Trophoblast cell (in vitro differentiated cells and primary cell): ENCODE measurements at regions not wholly inside any gene's neighbourhood (a gene's known extent, or its start where the extent isn't known, plus 50 kb on each side); places are given as distances from the start of the nearest gene placed in this dataset.

Source experiments
- DNase-seq, 2 donors: peaks; one replicate each; pipeline ENCODE4 v3.0.0-alpha.2; 2016
- H2AFZ ChIP-seq: 2 replicates; pipeline ENCODE4 v1.6.1; 2013; ENCODE audit warnings: low read length, moderate library complexity, mild to moderate bottlenecking; ENCODE audit not compliant: insufficient read depth, poor library complexity
- H2AK5ac ChIP-seq: 2 replicates; pipeline ENCODE4 v1.6.1; 2013; ENCODE audit warnings: mild to moderate bottlenecking, low read length
- H2BK120ac ChIP-seq: 2 replicates; pipeline ENCODE4 v1.6.1; 2013; ENCODE audit warnings: low read length, mild to moderate bottlenecking, moderate library complexity; ENCODE audit not compliant: insufficient read depth, poor library complexity
- H2BK12ac ChIP-seq: 2 replicates; pipeline ENCODE4 v1.6.1; 2013; ENCODE audit warnings: mild to moderate bottlenecking, low read length, moderate library complexity
- H2BK5ac ChIP-seq: 2 replicates; pipeline ENCODE4 v1.6.1; 2013; ENCODE audit warnings: low read length, low read depth, moderate library complexity, mild to moderate bottlenecking; ENCODE audit not compliant: poor library complexity
- H3K14ac ChIP-seq: 2 replicates; pipeline ENCODE4 v1.6.1; 2013; ENCODE audit warnings: mild to moderate bottlenecking, low read length
- H3K18ac ChIP-seq: 2 replicates; pipeline ENCODE4 v1.6.1; 2013; ENCODE audit warnings: mild to moderate bottlenecking, low read length
- H3K23ac ChIP-seq: 2 replicates; pipeline ENCODE4 v1.6.1; 2013; ENCODE audit warnings: low read length
- H3K27ac ChIP-seq: 2 replicates; pipeline ENCODE4 v1.5.1; 2013; ENCODE audit warnings: low read depth, mild to moderate bottlenecking, inconsistent platforms, low read length, moderate library complexity
- H3K27me3 ChIP-seq: 2 replicates; pipeline ENCODE4 v1.6.1; 2013; ENCODE audit warnings: inconsistent platforms, mild to moderate bottlenecking, low read length, moderate library complexity; ENCODE audit not compliant: insufficient read depth
- H3K36me3 ChIP-seq, 2 experiments: 1 replicate in 1 of 2; 2 replicates in 1 of 2; pipeline ENCODE4 v1.6.1; 2013; ENCODE audit warnings: low read length in 2 of 2, mild to moderate bottlenecking in 2 of 2, moderate library complexity in 1 of 2; ENCODE audit not compliant: insufficient read depth in 2 of 2, control insufficient read depth in 1 of 2
- H3K4ac ChIP-seq: 2 replicates; pipeline ENCODE4 v1.6.1; 2013; ENCODE audit warnings: low read depth, mild to moderate bottlenecking, low read length, moderate library complexity
- H3K4me1 ChIP-seq, 2 experiments: 1 replicate in 1 of 2; 2 replicates in 1 of 2; pipeline ENCODE4 v1.6.1; 2013; ENCODE audit warnings: low read length in 2 of 2, mild to moderate bottlenecking in 2 of 2, moderate library complexity in 1 of 2; ENCODE audit not compliant: insufficient read depth in 2 of 2, control insufficient read depth in 1 of 2
- H3K4me2 ChIP-seq: 2 replicates; pipeline ENCODE4 v1.6.1; 2013; ENCODE audit warnings: inconsistent platforms, mild to moderate bottlenecking, low read length, moderate library complexity
- H3K4me3 ChIP-seq: 2 replicates; pipeline ENCODE4 v1.5.1; 2013; ENCODE audit warnings: mild to moderate bottlenecking, low read depth, low read length, inconsistent platforms
- H3K79me1 ChIP-seq: one replicate; pipeline ENCODE4 v1.6.1; 2013; ENCODE audit warnings: low read length
- H3K79me2 ChIP-seq: 2 replicates; pipeline ENCODE4 v1.6.1; 2013; ENCODE audit warnings: low read length, mild to moderate bottlenecking; ENCODE audit not compliant: control insufficient read depth, insufficient read depth, poor library complexity
- H3K9ac ChIP-seq: 2 replicates; pipeline ENCODE4 v1.6.1; 2013; ENCODE audit warnings: mild to moderate bottlenecking, low read length
- H3K9me3 ChIP-seq: 2 replicates; pipeline ENCODE4 v1.6.1; 2013; ENCODE audit warnings: low read depth, mild to moderate bottlenecking, control low read depth, inconsistent platforms, low read length; ENCODE audit not compliant: insufficient read depth
- H4K12ac ChIP-seq: 2 replicates; pipeline ENCODE4 v1.6.1; 2013; ENCODE audit warnings: low read depth, mild to moderate bottlenecking, low read length, moderate library complexity
- H4K8ac ChIP-seq: 2 replicates; pipeline ENCODE4 v1.6.1; 2013; ENCODE audit warnings: low read depth, mild to moderate bottlenecking, low read length, moderate library complexity
- H4K91ac ChIP-seq: one replicate; pipeline ENCODE4 v1.6.1; 2013; ENCODE audit warnings: low read depth, mild to moderate bottlenecking, low read length, moderate library complexity
- WGBS: extraction: QIAGEN DNeasy Blood & Tissue Kit; methylation state at CpG from one replicate; pipeline ENCODE4 v1.1.7; 2013; ENCODE audit warnings: missing lambda C conversion rate; ENCODE audit not compliant: insufficient read length, insufficient coverage; ENCODE audit errors: extremely low coverage; 5-methylcytosine and 5-hydroxymethylcytosine counted together

- no peak overlapping the region for H3K14ac ChIP-seq
- no peaks in the 10 kb centered on the region for H3K27me3 ChIP-seq
- no peak overlapping the region for H2BK120ac ChIP-seq
- H4K91ac ChIP-seq, result no peak overlapping the region
- H3K4me2 ChIP-seq, result no peak overlapping the region
- H3K36me3 ChIP-seq, result no peaks in the 10 kb centered on the region
- H3K9ac ChIP-seq, result no peak overlapping the region
- H4K12ac ChIP-seq, result no peak overlapping the region
- no peak overlapping the region for H3K4ac ChIP-seq
- H3K9me3 ChIP-seq, result no peaks in the 10 kb centered on the region
- H2AK5ac ChIP-seq, result no peak overlapping the region
- no peak overlapping the region for H3K18ac ChIP-seq
- no peak overlapping the region for H2BK12ac ChIP-seq
- H3K4me3 ChIP-seq, result no peak overlapping the region
- DNase-seq, result no peak
- no peak overlapping the region for H2BK5ac ChIP-seq
- H2AFZ ChIP-seq, result no peak overlapping the region
- no CpG with 5 or more reads among the region's 10 CpGs for WGBS
- no peak overlapping the region for H4K8ac ChIP-seq
- H3K79me2 ChIP-seq, result no peaks in the 10 kb centered on the region
- H3K4me1 ChIP-seq, result no peaks in the 10 kb centered on the region
- no peak overlapping the region for H3K23ac ChIP-seq
- H3K79me1 ChIP-seq, result no peaks in the 10 kb centered on the region
- H3K27ac ChIP-seq, result no peak overlapping the region
Measured at GRCh38 chr10:43874984-43875383, 226.3 kb upstream of the ZNF32 start.

- H3K23ac ChIP-seq, result no peak overlapping the region
- H3K9me3 ChIP-seq, result no peaks in the 10 kb centered on the region
- H3K14ac ChIP-seq, result no peak overlapping the region
Measured at GRCh38 chr10:43873717-43874116, 225.0 kb upstream of the ZNF32 start.

GRCh38 chr10:43872644-43873043 is 224.0 kb upstream of the ZNF32 start:
- Histone ChIP-seq H2BK12ac (no peak overlapping the region), H3K27me3 (no peaks in the 10 kb centered on the region), H3K23ac (no peak overlapping the region), H3K9me3 (no peaks in the 10 kb centered on the region), H3K4ac (no peak overlapping the region), H2AFZ (no peak overlapping the region), H3K4me3 (no peak overlapping the region), H4K91ac (no peak overlapping the region), H2BK5ac (no peak overlapping the region), H3K79me1 (no peaks in the 10 kb centered on the region), H3K18ac (no peak overlapping the region), H4K12ac (no peak overlapping the region), H3K27ac (no peak overlapping the region), H3K79me2 (no peaks in the 10 kb centered on the region), H3K9ac (no peak overlapping the region), H3K4me2 (no peak overlapping the region), H3K14ac (no peak overlapping the region), H2AK5ac (no peak overlapping the region), H3K36me3 (no peaks in the 10 kb centered on the region), H4K8ac (no peak overlapping the region), H3K4me1 (peaks cover 0 to 3% of the 10 kb centered on the region in 2 experiments), H2BK120ac (no peak overlapping the region)
- DNase-seq, result no peak
- no CpG with 5 or more reads among the region's 6 CpGs for WGBS

More at GRCh38 chr10:43873717-43874116, 225.0 kb upstream of the ZNF32 start:
- H3K4me2 ChIP-seq, result no peak overlapping the region
- no peak overlapping the region for H3K27ac ChIP-seq
- peaks cover 0 to 3% of the 10 kb centered on the region in 2 experiments for H3K4me1 ChIP-seq
- H4K12ac ChIP-seq, result no peak overlapping the region
- no peak overlapping the region for H2AK5ac ChIP-seq
- H4K8ac ChIP-seq, result no peak overlapping the region
- no peak overlapping the region for H3K9ac ChIP-seq
- H2BK120ac ChIP-seq, result no peak overlapping the region
- no peak overlapping the region for H2AFZ ChIP-seq
- H3K4me3 ChIP-seq, result no peak overlapping the region
- no peaks in the 10 kb centered on the region for H3K79me1 ChIP-seq
- no peak overlapping the region for H2BK5ac ChIP-seq
- H4K91ac ChIP-seq, result no peak overlapping the region
- H3K27me3 ChIP-seq, result no peaks in the 10 kb centered on the region
- H3K79me2 ChIP-seq, result no peaks in the 10 kb centered on the region
- H2BK12ac ChIP-seq, result no peak overlapping the region
- no peaks in the 10 kb centered on the region for H3K36me3 ChIP-seq
- H3K18ac ChIP-seq, result no peak overlapping the region
- DNase-seq, result no peak
- no peak overlapping the region for H3K4ac ChIP-seq
- no CpG with 5 or more reads among the region's 5 CpGs for WGBS

GRCh38 chr10:43871545-43871944 is 222.9 kb upstream of the ZNF32 start:
- H3K14ac ChIP-seq, result no peak overlapping the region
- H3K18ac ChIP-seq, result no peak overlapping the region
- no peak overlapping the region for H3K23ac ChIP-seq
- H3K9ac ChIP-seq, result no peak overlapping the region
- H4K12ac ChIP-seq, result no peak overlapping the region
- H3K9me3 ChIP-seq, result no peaks in the 10 kb centered on the region
- H3K4me2 ChIP-seq, result no peak overlapping the region
- H2AFZ ChIP-seq, result no peak overlapping the region
- H3K4me1 ChIP-seq, result peaks cover 0 to 3% of the 10 kb centered on the region in 2 experiments
- no peak overlapping the region for H4K8ac ChIP-seq
- no peak overlapping the region for H4K91ac ChIP-seq
- no peak overlapping the region for H2BK5ac ChIP-seq
- WGBS, result no CpG with 5 or more reads among the region's 5 CpGs
- H3K79me1 ChIP-seq, result no peaks in the 10 kb centered on the region
- no peak overlapping the region for H2BK120ac ChIP-seq
- no peaks in the 10 kb centered on the region for H3K79me2 ChIP-seq
- H3K4me3 ChIP-seq, result no peak overlapping the region
- no peaks in the 10 kb centered on the region for H3K36me3 ChIP-seq
- H3K27me3 ChIP-seq, result no peaks in the 10 kb centered on the region
- H3K27ac ChIP-seq, result no peak overlapping the region
- no peak for DNase-seq
- H2AK5ac ChIP-seq, result no peak overlapping the region
- H3K4ac ChIP-seq, result no peak overlapping the region
- H2BK12ac ChIP-seq, result no peak overlapping the region
